ENCODE measurements at regions not wholly inside any gene's neighbourhood (a gene's known extent, or its start where the extent isn't known, plus 50 kb on each side); places are given as distances from the start of the nearest gene placed in this dataset.

GRCh38 chr7:98771519-98771918, 98.3 kb downstream of the TMEM130 start:
- no peaks in the 10 kb centered on the region for H3K9me3 ChIP-seq (replicated peaks in 1 of 2; ENCODE audit: control insufficient read depth in 2 of 2, insufficient read depth in 1 of 2, low read depth in 1 of 2, low read length in 2 of 2)
- H3K27me3 ChIP-seq (ENCODE audit: control insufficient read depth in 3 of 3, insufficient read depth in 3 of 3, low read depth in 1 of 3, low read length in 3 of 3) = peaks cover 0 to 2% (median 0%) of the 10 kb centered on the region in 3 experiments
- H2AFZ ChIP-seq (ENCODE audit: low read length) = peak overlapping the region; percentile 79
- no peak overlapping the region for H4K91ac ChIP-seq (ENCODE audit: low read depth, low read length, poor library complexity)
- peak overlapping the region in 1 of 2 donors; percentile 16 for H3K4me3 ChIP-seq (ENCODE audit: low read length in 2 of 2)
- no peak overlapping the region for H3K23ac ChIP-seq (ENCODE audit: low read depth, low read length, poor library complexity)
- H3K27ac ChIP-seq (replicated peaks; ENCODE audit: low read length) = peak overlapping the region; percentile 4
- H2BK15ac ChIP-seq (ENCODE audit: low read length) = no peak overlapping the region
- no peak overlapping the region for H2BK120ac ChIP-seq (ENCODE audit: low read depth, low read length)
- H2BK5ac ChIP-seq (ENCODE audit: low read length) = no peak overlapping the region
- H4K8ac ChIP-seq (ENCODE audit: low read depth, low read length) = no peak overlapping the region
- peak; percentile 15 for DNase-seq (ENCODE audit: low spot score)
- no CpG with 5 or more reads among the region's 6 CpGs for WGBS, 2 donors (ENCODE audit: extremely low coverage in 2 of 2, insufficient read length in 2 of 2, insufficient replicate concordance in 1 of 2)
- H2BK12ac ChIP-seq (ENCODE audit: low read length) = no peak overlapping the region
- no peak overlapping the region for H3K9ac ChIP-seq (ENCODE audit: low read depth, low read length, poor library complexity)
- H3K4ac ChIP-seq (ENCODE audit: low read length) = no peak overlapping the region
- H3K4me2 ChIP-seq (ENCODE audit: insufficient read depth, low read length, poor library complexity, severe bottlenecking) = peak overlapping the region; percentile 15
- no peak overlapping the region for H3K14ac ChIP-seq (ENCODE audit: low read length)
- H2AK5ac ChIP-seq (ENCODE audit: low read depth, low read length) = no peak overlapping the region
- no peak overlapping the region for H3K18ac ChIP-seq (ENCODE audit: low read length)
- H3K36me3 ChIP-seq (replicated peaks in 1 of 2; ENCODE audit: control insufficient read depth in 2 of 2, insufficient read depth in 2 of 2, low read length in 2 of 2) = no peaks in the 10 kb centered on the region
- peaks cover 11 to 12% of the 10 kb centered on the region in 2 donors for H3K4me1 ChIP-seq (ENCODE audit: control insufficient read depth in 2 of 2, insufficient read depth in 1 of 2, low read depth in 1 of 2, low read length in 2 of 2)
- H3K79me1 ChIP-seq (ENCODE audit: low read depth, low read length) = no peaks in the 10 kb centered on the region

DNA sequence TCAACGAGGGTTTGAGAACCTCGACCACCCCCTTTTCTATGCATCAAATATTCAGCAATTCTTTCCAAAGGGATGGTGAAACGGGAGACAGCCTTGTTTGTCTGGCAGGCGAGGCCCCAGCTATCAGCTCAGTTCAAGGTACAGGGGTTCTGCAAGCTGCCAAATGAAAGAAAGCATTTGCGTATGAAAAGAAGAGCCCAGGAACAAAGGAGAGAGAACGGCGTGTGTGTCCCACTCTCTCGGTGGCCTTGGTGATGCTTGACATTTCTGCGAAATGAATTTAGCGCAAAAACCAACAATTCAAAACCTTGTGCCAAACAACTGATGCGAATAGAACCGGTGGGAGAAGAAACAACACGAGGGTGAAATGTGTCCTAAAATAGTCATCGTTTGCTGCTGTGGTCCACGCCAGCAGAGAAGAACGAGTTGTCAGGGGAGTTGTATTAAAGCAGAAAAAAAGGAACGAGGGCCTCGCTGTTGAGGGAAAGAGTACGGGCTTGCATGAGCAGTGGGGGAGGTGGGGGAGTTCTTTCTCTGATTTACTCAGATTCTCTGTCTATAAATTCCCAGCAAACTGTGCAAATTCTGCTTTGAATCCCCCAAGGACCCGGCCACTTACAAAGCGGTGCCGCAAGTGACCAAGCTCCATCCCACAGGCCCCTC, 97.7 kb downstream of the TMEM130 start:
- no peak overlapping the region for H4K8ac ChIP-seq (ENCODE audit: low read depth, low read length)
- peak; percentile 21 for DNase-seq (ENCODE audit: low spot score)
- H3K79me1 ChIP-seq (ENCODE audit: low read depth, low read length) = no peaks in the 10 kb centered on the region
- peak overlapping the region in 1 of 2 donors; percentile 21 for H3K4me3 ChIP-seq (ENCODE audit: low read length in 2 of 2)
- H3K23ac ChIP-seq (ENCODE audit: low read depth, low read length, poor library complexity) = no peak overlapping the region
- peak overlapping the region; percentile 46 for H3K4me2 ChIP-seq (ENCODE audit: insufficient read depth, low read length, poor library complexity, severe bottlenecking)
- no peak overlapping the region for H3K9ac ChIP-seq (ENCODE audit: low read depth, low read length, poor library complexity)
- H2AK5ac ChIP-seq (ENCODE audit: low read depth, low read length) = no peak overlapping the region
- H2AFZ ChIP-seq (ENCODE audit: low read length) = peak overlapping the region; percentile 79
- no peak overlapping the region for H3K14ac ChIP-seq (ENCODE audit: low read length)
- peaks cover 0 to 2% (median 0%) of the 10 kb centered on the region in 3 experiments for H3K27me3 ChIP-seq (ENCODE audit: control insufficient read depth in 3 of 3, insufficient read depth in 3 of 3, low read depth in 1 of 3, low read length in 3 of 3)
- no peak overlapping the region for H2BK12ac ChIP-seq (ENCODE audit: low read length)
- no peak overlapping the region for H3K27ac ChIP-seq (replicated peaks; ENCODE audit: low read length)
- no peak overlapping the region for H4K91ac ChIP-seq (ENCODE audit: low read depth, low read length, poor library complexity)
- no peak overlapping the region for H3K4ac ChIP-seq (ENCODE audit: low read length)
- WGBS, 2 donors (ENCODE audit: extremely low coverage in 2 of 2, insufficient read length in 2 of 2, insufficient replicate concordance in 1 of 2) = no CpG with 5 or more reads among the region's 22 CpGs
- no peak overlapping the region for H2BK15ac ChIP-seq (ENCODE audit: low read length)
- no peaks in the 10 kb centered on the region for H3K36me3 ChIP-seq (replicated peaks in 1 of 2; ENCODE audit: control insufficient read depth in 2 of 2, insufficient read depth in 2 of 2, low read length in 2 of 2)
- H3K4me1 ChIP-seq (ENCODE audit: control insufficient read depth in 2 of 2, insufficient read depth in 1 of 2, low read depth in 1 of 2, low read length in 2 of 2) = peaks cover 11 to 12% of the 10 kb centered on the region in 2 donors
- no peak overlapping the region for H2BK120ac ChIP-seq (ENCODE audit: low read depth, low read length)
- no peak overlapping the region for H3K18ac ChIP-seq (ENCODE audit: low read length)
- no peak overlapping the region for H2BK5ac ChIP-seq (ENCODE audit: low read length)
- H3K9me3 ChIP-seq (replicated peaks in 1 of 2; ENCODE audit: control insufficient read depth in 2 of 2, insufficient read depth in 1 of 2, low read depth in 1 of 2, low read length in 2 of 2) = no peaks in the 10 kb centered on the region

DNA sequence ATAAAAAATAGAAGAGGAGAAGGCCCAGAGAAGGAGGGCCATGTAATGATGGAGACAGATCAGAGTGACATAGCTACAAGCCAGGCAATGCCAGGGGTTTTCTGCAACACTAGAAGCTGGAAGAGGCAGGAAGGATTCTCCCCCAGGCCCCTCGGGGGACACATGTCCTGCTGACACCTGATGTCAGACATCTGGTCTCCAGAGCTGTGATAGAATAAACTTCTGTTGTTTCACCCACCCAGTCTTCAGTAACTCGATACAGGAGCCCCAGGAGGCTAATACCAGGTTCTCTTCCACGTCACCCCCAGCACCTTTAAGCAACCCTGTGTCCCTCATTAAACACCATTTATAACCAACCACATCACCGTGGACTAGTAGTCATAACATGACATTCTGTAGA, 94.9 kb downstream of the TMEM130 start:
- Histone ChIP-seq H4K91ac (ENCODE audit: low read depth, low read length, poor library complexity) (no peak overlapping the region), H3K9ac (ENCODE audit: low read depth, low read length, poor library complexity) (no peak overlapping the region), H2BK120ac (ENCODE audit: low read depth, low read length) (no peak overlapping the region), H3K18ac (ENCODE audit: low read length) (no peak overlapping the region), H2AFZ (ENCODE audit: low read length) (no peak overlapping the region), H4K8ac (ENCODE audit: low read depth, low read length) (no peak overlapping the region), H3K23ac (ENCODE audit: low read depth, low read length, poor library complexity) (no peak overlapping the region), H2AK5ac (ENCODE audit: low read depth, low read length) (no peak overlapping the region), H3K27me3 (ENCODE audit: control insufficient read depth in 3 of 3, insufficient read depth in 3 of 3, low read depth in 1 of 3, low read length in 3 of 3) (peaks cover 0 to 2% (median 0%) of the 10 kb centered on the region in 3 experiments), H3K14ac (ENCODE audit: low read length) (no peak overlapping the region), H3K36me3 (replicated peaks in 1 of 2; ENCODE audit: control insufficient read depth in 2 of 2, insufficient read depth in 2 of 2, low read length in 2 of 2) (no peaks in the 10 kb centered on the region), H2BK15ac (ENCODE audit: low read length) (no peak overlapping the region), H3K27ac (replicated peaks; ENCODE audit: low read length) (no peak overlapping the region), H2BK5ac (ENCODE audit: low read length) (no peak overlapping the region), H3K79me1 (ENCODE audit: low read depth, low read length) (no peaks in the 10 kb centered on the region), H3K4me2 (ENCODE audit: insufficient read depth, low read length, poor library complexity, severe bottlenecking) (no peak overlapping the region), H3K4me1 (ENCODE audit: control insufficient read depth in 2 of 2, insufficient read depth in 1 of 2, low read depth in 1 of 2, low read length in 2 of 2) (peaks cover 11 to 12% of the 10 kb centered on the region in 2 donors), H3K4ac (ENCODE audit: low read length) (no peak overlapping the region), H2BK12ac (ENCODE audit: low read length) (no peak overlapping the region), H3K9me3 (replicated peaks in 1 of 2; ENCODE audit: control insufficient read depth in 2 of 2, insufficient read depth in 1 of 2, low read depth in 1 of 2, low read length in 2 of 2) (no peaks in the 10 kb centered on the region), H3K4me3 (ENCODE audit: low read length in 2 of 2) (no peak overlapping the region)
- no peak for DNase-seq (ENCODE audit: low spot score)
- WGBS, 2 donors (ENCODE audit: extremely low coverage in 2 of 2, insufficient read length in 2 of 2, insufficient replicate concordance in 1 of 2) = no CpG with 5 or more reads among the region's 4 CpGs

DNA sequence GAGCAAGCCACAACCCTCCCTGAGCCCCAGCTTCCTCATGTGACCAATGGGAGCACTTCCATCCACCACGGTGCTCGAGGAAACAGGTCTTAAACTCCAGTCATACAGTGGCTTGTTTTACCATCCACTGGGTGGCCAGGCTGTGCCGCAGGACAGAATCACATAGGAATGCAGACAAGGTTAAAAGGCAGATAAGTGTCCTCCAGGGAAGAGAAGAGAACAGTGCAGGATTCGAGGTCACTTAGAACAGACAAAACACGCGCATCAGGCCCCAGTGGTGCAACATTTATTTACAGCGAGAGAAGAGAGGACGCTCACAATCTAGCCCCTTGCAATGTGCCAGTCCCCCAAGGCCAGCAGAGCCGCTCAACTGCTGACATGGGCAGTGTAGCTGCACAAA, 92.8 kb downstream of the TMEM130 start:
- Histone ChIP-seq H3K14ac (ENCODE audit: low read length) (no peak overlapping the region), H2AK5ac (ENCODE audit: low read depth, low read length) (no peak overlapping the region), H2BK120ac (ENCODE audit: low read depth, low read length) (no peak overlapping the region), H3K4ac (ENCODE audit: low read length) (no peak overlapping the region), H3K23ac (ENCODE audit: low read depth, low read length, poor library complexity) (no peak overlapping the region), H3K9ac (ENCODE audit: low read depth, low read length, poor library complexity) (no peak overlapping the region), H2BK12ac (ENCODE audit: low read length) (no peak overlapping the region), H3K27ac (replicated peaks; ENCODE audit: low read length) (no peak overlapping the region), H3K9me3 (replicated peaks in 1 of 2; ENCODE audit: control insufficient read depth in 2 of 2, insufficient read depth in 1 of 2, low read depth in 1 of 2, low read length in 2 of 2) (no peaks in the 10 kb centered on the region), H2BK5ac (ENCODE audit: low read length) (no peak overlapping the region), H3K4me3 (ENCODE audit: low read length in 2 of 2) (no peak overlapping the region), H3K4me1 (ENCODE audit: control insufficient read depth in 2 of 2, insufficient read depth in 1 of 2, low read depth in 1 of 2, low read length in 2 of 2) (peaks cover 2 to 4% of the 10 kb centered on the region in 2 donors), H3K27me3 (ENCODE audit: control insufficient read depth in 3 of 3, insufficient read depth in 3 of 3, low read depth in 1 of 3, low read length in 3 of 3) (peaks cover 0 to 2% (median 0%) of the 10 kb centered on the region in 3 experiments), H3K79me1 (ENCODE audit: low read depth, low read length) (no peaks in the 10 kb centered on the region), H3K36me3 (replicated peaks in 1 of 2; ENCODE audit: control insufficient read depth in 2 of 2, insufficient read depth in 2 of 2, low read length in 2 of 2) (no peaks in the 10 kb centered on the region), H2AFZ (ENCODE audit: low read length) (no peak overlapping the region), H4K8ac (ENCODE audit: low read depth, low read length) (no peak overlapping the region), H3K4me2 (ENCODE audit: insufficient read depth, low read length, poor library complexity, severe bottlenecking) (no peak overlapping the region), H4K91ac (ENCODE audit: low read depth, low read length, poor library complexity) (no peak overlapping the region), H3K18ac (ENCODE audit: low read length) (peak overlapping the region; percentile 24), H2BK15ac (ENCODE audit: low read length) (no peak overlapping the region)
- no CpG with 5 or more reads among the region's 9 CpGs for WGBS, 2 donors (ENCODE audit: extremely low coverage in 2 of 2, insufficient read length in 2 of 2, insufficient replicate concordance in 1 of 2)
- no peak for DNase-seq (ENCODE audit: low spot score)
